GM12864 (cell line): ENCODE measurements at regions not wholly inside any gene's neighbourhood (a gene's known extent, or its start where the extent isn't known, plus 50 kb on each side); places are given as distances from the start of the nearest gene placed in this dataset.
"Not testable (repeated sequence)": the region's sequence is repeated elsewhere in the genome, so short reads cannot be mapped to it uniquely, and the experiment has no call there.

Experiments
- DNase-seq: peaks from one replicate; pipeline ENCODE4 v3.0.0-alpha.2; 2011; ENCODE audit warnings: low read depth
- H3K4me3 ChIP-seq: 2 replicates; pipeline ENCODE4 v1.5.1; 2011; ENCODE audit warnings: mild to moderate bottlenecking, low read depth, low read length, control low read depth
- TF ChIP-seq, protein P1 (sequence below): IDR thresholded peaks from 2 replicates; pipeline ENCODE4 v1.5.1; 2011; ENCODE audit warnings: low read depth, mild to moderate bottlenecking, moderate library complexity, low read length, control low read depth, inconsistent platforms; ENCODE audit errors: missing control alignments

GRCh38 chr16:8083560-8083959, 506.8 kb downstream of the TMEM114 start:
- H3K4me3 ChIP-seq: no peak overlapping the region
- DNase-seq: no peak
- TF ChIP-seq, protein P1, sequence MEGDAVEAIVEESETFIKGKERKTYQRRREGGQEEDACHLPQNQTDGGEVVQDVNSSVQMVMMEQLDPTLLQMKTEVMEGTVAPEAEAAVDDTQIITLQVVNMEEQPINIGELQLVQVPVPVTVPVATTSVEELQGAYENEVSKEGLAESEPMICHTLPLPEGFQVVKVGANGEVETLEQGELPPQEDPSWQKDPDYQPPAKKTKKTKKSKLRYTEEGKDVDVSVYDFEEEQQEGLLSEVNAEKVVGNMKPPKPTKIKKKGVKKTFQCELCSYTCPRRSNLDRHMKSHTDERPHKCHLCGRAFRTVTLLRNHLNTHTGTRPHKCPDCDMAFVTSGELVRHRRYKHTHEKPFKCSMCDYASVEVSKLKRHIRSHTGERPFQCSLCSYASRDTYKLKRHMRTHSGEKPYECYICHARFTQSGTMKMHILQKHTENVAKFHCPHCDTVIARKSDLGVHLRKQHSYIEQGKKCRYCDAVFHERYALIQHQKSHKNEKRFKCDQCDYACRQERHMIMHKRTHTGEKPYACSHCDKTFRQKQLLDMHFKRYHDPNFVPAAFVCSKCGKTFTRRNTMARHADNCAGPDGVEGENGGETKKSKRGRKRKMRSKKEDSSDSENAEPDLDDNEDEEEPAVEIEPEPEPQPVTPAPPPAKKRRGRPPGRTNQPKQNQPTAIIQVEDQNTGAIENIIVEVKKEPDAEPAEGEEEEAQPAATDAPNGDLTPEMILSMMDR: no peak

GRCh38 chr16:8080817-8081216, 509.5 kb downstream of the TMEM114 start:
- no peak for DNase-seq
- TF ChIP-seq, protein P1: no peak
- H3K4me3 ChIP-seq: no peak overlapping the region

GRCh38 chr16:8075271-8075670, 515.0 kb downstream of the TMEM114 start:
- DNase-seq: no peak
- H3K4me3 ChIP-seq: no peak overlapping the region
- TF ChIP-seq, protein P1: no peak

- no peak for DNase-seq
- TF ChIP-seq, protein P1: no peak
- no peak overlapping the region for H3K4me3 ChIP-seq
Measured at GRCh38 chr16:8070506-8070905, 519.8 kb downstream of the TMEM114 start.

- not testable (repeated sequence) for H3K4me3 ChIP-seq, DNase-seq
Measured at GRCh38 chr16:8068225-8068624, 522.1 kb downstream of the TMEM114 start.

DNA sequence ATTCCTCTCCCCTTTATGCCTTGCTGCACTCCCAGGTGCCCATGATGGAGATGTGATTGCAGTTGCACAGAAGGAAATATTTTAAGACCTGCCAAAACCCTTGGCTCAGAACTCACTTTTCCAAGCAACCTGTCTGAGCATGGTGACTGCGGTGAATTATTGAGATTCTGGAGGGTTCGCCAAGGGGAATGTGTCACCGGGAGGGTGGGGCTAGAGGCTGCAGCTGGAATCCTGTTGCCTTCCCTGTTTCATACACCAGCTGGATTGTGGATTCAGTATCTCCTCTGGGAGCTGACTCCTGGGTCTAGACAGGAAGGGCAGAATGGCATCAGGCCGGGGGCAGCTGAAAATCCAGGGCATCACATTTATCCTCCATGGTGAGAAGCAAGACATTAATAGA, 527.2 kb downstream of the TMEM114 start:
- no peak for DNase-seq
- TF ChIP-seq, protein P1: no peak
- H3K4me3 ChIP-seq: no peak overlapping the region

DNA sequence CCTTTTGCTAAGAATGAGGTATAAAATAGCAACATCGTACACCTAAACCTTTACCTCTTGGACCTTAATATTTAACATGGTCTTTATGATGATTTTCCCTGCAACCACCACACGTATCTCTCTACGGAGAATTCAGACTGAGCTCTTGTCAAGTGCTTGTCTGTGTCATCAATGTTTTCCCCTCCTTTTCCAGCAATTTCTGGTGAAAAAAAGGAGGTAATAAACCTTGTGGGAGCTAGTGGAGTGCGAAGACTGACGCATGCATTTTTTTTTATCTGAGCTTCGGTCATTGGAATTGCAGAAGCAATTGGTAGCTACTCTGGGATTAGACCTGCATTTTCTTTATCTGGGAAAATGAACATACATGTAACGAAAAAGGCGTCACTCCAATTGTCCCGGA, 527.6 kb downstream of the TMEM114 start:
- TF ChIP-seq, protein P1: no peak
- no peak for DNase-seq

GRCh38 chr16:8055761-8056160, 534.5 kb downstream of the TMEM114 start:
- TF ChIP-seq, protein P1: no peak
- DNase-seq: no peak
- no peak overlapping the region for H3K4me3 ChIP-seq

More for the DNA sequence above, 527.6 kb downstream of the TMEM114 start:
- H3K4me3 ChIP-seq: no peak overlapping the region
